Myocyte (in vitro differentiated cells): ENCODE measurements at regions not wholly inside any gene's neighbourhood (a gene's known extent, or its start where the extent isn't known, plus 50 kb on each side); places are given as distances from the start of the nearest gene placed in this dataset.
"Not testable (repeated sequence)": the region's sequence is repeated elsewhere in the genome, so short reads cannot be mapped to it uniquely, and the experiment has no call there.

Source experiments
- DNase-seq: peaks from one replicate; pipeline ENCODE4 v3.0.0-alpha.2; 2012; ENCODE audit warnings: low read depth

DNA sequence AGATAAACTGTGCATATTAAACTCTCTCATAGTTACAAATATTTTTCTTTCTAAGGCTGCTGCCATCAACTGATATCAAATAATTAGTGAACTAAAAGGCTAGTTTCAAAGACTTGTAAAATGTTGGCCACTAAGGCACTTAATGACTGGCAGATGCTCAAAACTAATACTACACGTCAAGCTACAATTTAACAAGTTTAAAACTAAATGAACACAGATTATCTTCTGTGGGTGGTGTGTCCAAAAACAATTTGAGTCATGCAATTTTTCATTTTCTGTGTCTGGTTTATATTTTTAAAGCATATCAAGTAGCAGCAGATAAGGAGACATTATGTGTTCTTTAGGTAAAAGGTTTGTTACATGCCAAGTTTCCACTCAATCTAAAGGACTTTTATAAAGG is 665.1 kb downstream of the EFNA5 start:
- DNase-seq: no peak

DNA sequence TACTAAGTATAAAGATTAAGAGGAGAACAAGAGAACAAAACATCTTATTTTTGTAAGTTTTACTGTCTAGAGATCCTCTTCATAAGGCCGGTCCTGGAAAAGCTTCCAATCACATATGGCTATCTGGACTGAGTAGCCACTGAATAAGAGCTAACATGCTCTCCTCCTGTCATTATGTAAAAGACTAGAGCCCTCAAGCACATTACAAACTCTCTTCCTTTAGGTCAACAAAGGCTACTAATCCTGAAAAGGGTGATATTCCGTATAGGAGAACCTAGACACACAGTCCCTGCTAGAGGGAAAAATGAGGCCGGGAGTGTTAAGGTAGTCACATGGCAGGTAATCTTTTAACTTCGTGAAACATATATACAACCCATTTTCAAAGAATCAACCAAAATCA is 665.6 kb downstream of the EFNA5 start:
- no peak for DNase-seq

DNA sequence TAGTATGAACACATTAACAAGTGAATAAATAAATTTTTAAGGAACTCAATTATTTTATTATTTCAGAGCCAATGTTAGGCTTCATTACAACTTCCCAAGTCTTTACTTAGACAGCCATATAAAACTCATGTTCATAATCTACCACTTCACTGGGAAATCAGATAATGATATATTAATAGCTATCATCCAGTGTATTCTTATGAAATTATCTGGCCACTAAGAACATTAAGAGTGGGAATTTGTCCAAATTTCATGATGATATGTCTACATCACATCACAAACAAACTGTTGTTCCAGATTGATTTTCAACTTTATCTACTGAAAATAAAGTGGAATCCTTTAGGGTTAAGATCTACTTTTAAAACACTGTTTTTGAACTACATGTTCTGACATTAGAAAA is 668.6 kb downstream of the EFNA5 start:
- DNase-seq: no peak

DNA sequence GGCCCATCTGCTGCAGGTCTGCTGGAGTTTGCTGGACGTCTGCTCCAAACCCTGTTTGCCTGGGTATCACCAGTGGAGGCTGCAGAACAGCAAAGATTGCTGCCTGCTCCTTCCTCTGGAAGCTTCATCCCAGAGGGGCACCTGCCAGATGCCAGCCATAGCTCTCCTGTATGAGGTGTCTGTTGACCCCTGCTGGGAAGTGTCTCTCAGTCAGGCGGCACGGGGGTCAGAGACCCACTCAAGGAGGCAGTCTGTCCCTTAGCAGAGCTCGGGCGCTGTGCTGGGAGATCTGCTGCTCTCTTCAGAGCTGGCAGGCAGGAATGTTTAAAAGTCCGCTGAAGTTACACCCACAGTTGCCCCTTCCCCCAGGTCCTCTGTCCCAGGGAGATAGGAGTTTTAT is 671.2 kb downstream of the EFNA5 start:
- DNase-seq: not testable (repeated sequence)

DNA sequence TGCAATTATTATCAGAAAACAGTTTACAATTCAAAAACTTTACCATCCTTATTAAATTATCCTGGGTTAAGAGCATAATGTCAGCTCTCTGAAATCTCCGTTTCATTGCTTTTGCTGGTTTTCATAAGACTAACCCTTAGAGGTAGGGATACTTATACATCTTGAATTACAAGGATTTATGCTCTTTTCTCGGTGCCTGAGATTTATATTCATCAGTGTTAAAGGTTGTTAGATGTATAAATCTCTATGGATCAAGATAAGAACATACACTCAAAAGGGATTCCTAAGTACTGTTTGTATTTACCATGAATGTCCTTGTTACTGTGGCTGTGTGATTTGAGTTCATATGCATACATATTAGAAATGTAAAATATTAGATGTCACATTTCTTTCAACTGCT is 684.7 kb downstream of the EFNA5 start:
- DNase-seq: no peak

DNA sequence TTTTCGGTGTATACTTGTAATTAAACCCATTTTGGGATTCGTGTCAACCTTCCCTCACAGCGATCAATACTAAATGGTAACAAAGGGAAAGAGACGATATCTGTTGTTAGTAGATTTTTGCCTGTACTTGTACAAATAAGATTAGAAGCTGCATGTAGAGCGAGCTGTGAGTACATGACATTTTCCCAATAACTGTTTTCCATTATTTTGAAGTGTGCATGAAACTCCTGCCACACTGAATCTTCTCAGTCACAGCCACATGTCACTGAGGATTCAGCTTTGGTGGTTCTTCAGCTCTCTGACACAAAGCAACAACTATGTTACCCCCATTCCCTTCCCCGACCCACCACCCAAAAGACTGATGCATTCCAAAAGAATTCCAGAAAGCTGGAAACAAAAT is 685.6 kb downstream of the EFNA5 start:
- no peak for DNase-seq

DNA sequence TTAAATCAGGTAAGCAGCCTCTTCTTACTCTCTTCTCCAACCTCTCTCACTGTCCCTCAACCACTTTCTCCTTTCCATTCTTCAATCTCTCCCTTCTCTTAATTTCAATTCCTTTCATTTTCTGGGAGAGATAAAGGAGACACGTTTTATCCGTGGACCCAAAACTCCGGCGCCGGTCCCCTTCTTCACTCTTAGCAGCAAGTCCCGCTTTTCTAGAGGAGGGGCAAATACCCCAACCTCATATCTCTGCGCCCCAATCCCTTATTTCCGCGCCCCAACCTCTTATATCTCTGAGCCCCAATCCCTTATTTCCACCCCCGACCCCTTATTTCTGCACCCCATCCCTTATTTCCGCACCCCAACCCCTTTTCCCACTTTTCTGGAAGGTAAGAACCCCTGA is 691.6 kb downstream of the EFNA5 start:
- not testable (repeated sequence) for DNase-seq

DNA sequence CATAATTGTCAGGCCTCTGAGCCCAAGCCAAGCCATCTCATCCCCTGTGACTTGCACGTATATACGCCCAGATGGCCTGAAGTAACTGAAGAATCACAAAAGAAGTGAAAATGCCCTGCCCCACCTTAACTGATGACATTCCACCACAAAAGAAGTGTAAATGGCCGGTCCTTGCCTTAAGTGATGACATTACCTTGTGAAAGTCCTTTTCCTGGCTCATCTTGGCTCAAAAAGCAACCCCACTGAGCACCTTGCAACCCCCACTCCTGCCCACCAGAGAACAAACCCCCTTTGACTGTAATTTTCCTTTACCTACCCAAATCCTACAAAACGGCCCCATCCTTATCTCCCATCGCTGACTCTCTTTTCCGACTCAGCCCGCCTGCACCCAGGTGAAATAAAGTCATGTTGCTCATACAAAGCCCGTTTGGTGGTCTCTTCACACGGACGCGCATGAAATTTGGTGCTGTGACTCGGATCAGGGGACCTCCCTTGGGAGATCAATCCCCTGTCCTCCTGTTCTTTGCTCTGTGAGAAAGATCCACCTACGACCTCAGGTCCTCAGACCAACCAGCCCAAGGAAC is 692.1 kb downstream of the EFNA5 start:
- not testable (repeated sequence) for DNase-seq

DNA sequence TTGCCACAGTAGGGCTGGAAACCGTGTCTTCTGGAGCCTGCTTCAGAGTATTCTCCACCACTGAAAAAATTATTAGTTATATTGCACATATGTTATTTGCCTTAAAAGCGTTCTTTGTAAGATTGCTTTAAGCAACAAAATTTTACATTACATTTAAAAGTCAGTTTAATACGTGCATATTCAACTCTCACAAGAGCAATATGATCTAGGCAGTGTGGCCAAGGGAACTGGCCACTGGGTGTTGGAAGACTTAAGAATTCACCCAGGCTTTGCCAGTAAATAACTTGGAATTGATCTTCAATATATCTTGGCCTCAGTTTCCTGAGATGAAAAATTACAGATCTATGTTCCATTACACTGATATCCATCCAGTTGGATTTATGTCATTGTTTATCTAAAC is 694.4 kb downstream of the EFNA5 start:
- DNase-seq: no peak

DNA sequence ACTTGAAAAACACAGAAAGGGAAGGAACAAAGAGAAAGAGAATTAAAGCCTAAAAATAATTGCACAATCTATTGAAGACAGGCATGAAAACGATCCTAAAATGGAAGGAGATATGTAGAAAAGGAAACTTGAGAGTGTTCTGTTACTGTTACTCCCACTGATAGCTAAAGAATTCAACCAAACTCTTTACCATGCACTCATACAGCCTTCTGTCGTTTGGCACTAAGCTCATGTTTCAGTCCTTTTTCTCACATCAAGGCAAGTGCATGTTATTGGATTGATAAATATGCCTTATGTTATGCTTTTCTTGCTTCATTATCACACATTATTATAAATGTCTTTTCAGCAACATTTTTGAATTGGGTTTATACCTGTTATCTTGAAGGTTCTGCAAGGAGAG is 696.5 kb downstream of the EFNA5 start:
- no peak for DNase-seq

DNA sequence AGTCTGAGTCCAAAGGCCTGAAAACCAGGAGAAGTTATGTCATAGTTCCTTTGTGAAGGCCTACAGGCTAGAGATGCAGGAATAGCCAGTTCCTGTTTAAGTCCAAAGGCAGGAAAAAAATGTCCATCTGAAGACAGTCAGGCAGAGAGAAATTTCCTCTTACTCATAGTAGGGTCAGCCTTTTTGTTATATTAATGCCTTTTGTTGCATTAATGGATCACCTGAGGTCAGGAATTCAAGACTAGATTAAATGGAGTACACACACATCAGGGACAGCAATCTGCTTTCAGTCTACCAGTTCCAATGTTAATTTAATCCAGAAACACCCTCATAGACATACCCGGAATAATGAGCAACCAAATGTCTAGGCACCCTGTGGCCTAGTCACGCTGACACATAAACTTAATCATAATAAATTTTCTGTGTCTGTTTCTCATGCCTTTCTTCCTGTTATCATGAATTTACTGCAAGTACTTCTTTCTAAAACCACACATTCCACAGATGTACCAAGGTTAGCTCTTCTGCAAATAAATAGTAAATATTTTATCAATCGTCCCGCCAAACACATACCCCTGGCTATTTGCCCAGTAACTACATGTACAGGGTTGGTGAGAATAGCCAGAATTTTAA is 703.9 kb downstream of the EFNA5 start:
- no peak for DNase-seq

DNA sequence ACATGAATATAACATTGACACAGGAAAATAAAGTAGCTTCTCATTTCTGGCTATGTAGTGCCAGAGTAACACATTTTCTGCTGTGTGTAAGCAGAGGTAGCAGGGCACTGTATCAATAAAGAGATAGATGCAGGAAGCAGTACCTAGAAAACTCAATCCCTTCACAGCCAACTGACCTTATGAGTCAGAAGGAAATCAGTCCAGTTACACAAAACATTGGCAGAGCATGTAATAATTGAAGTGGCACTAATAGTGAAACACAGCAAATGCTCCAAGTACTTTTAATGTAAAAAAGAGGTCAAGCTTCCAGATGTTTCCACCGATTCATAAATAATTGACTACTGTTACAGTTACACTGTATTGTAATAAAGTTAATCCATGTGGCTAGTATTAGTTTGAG is 706.6 kb downstream of the EFNA5 start:
- peak; percentile 18 for DNase-seq

DNA sequence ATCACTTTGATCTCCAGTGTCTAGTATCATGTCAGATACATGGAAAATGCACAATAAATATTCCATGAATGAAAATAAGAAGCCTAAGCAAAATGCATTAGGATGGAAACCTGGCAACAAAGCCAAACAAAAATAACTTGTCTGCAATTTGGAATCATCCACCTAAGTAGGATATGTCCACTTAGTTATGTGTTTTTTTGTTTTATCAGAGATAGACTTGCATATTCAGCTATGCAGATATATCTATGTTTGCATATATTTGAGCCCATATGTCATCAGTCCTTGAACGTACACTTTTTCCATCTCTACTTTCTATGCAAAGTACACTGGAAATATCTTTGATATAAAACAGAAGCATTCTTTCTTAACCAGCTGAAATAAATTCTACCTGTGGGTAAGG is 707.1 kb downstream of the EFNA5 start:
- no peak for DNase-seq

DNA sequence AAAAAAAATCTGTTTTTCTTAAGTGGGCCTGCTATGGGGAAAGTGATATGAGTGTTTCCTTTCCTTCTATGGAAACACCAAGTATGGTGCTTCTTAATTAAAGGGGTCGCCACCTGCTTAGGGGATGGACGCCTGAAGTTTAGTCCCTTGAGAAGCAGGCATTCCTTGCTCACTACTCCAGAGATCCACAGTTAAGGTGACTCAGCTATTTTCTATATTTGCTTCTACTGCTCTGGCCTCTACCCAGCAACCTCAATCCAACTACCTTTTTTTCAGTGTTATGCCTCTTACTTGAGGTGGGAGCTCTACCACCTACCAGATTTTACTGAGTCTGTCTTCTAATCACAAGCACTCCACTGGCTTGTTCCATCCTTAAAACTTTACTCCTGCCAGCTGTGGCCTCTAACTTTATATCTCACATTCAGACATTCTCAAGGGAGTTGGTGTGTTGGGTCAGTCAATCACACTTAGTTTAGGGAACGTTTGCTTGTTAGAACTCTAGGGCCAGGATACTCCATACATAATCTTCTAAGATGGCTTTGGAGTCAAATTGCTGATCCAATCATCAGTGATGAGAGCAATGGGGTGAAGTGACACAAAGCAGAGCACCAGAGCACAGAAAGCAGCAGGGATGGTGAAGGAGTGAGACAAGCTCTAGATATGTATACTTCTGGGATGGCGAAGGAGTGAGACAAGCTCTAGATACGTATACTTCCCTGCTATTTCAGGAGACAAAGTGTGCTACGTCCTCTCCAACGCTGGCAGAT is 708.1 kb downstream of the EFNA5 start:
- DNase-seq: peak; percentile 18

DNA sequence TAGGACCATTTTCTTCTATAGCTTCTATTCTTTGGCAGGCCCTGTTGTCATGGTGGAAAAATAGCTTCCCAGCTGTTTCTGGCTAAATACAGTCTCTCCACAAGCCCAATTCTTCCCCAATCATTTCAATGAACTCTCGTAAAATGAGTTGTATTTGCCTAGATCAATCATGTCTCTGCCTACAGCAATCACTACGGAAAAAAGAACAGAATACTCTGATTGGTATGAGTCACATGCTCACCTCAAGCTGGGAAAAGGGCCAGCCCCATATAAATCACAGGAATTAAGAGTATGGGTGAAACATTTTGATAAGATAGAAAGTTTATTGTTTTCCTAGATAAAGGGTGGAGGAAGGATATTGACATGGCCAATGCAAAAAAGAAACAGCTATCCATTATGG is 711.4 kb downstream of the EFNA5 start:
- DNase-seq: peak; percentile 47

DNA sequence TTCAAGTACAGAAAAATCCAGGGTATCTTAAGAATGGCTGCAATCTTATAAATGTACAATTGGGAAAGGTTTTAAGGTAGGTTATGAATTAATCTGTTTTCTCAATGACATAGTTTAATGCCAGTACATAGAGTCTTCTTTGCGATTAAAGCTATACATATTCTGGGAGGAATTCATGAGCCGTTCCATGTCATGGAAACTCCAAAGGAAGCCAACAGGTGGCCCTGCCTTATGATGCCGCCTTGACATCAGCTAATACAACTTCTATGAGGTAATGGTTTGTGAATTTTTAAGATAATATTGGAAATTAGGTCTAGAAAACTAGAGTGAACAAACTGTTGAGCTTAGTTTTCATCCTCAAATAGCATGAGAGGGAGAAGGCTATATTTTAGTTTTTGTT is 713.4 kb downstream of the EFNA5 start:
- peak; percentile 60 for DNase-seq

DNA sequence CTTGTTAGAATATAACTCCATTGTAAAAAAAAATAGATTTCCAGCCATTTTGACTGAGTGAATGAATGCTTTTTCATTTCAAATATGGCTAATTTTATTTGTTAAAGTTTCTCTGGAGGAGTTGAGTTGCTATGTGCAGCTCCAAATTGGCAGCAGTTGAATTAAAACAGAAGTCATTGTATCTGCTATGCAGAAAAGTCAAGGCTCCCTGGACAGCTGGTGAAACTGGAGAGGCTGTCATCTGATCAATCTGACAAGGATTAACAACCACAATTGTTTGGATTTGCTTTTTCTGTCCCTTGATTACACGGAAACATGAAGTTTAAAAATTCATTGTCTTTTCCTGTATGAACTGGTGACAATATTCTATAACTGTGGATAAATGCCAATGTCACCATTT is 713.9 kb downstream of the EFNA5 start:
- DNase-seq: peak; percentile 90

DNA sequence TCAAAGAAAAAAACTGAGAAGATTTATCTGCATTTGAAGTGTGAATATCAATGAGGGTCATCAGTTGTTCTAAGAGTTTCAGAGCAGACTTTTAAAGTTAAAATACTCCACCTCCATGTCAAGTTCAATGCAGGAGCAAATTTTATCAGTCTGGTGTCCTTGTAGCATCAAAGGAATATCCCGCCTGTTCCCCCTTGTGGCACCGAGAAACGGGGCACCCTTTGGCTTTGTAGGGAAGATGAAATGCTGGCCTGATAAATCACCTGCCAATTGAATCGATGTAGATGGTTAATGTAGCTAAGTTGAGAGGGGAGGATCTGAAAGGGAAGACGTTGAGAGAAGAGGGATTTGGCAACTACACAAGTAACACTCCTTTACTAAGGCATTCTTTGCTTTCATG is 714.5 kb downstream of the EFNA5 start:
- peak; percentile 33 for DNase-seq

DNA sequence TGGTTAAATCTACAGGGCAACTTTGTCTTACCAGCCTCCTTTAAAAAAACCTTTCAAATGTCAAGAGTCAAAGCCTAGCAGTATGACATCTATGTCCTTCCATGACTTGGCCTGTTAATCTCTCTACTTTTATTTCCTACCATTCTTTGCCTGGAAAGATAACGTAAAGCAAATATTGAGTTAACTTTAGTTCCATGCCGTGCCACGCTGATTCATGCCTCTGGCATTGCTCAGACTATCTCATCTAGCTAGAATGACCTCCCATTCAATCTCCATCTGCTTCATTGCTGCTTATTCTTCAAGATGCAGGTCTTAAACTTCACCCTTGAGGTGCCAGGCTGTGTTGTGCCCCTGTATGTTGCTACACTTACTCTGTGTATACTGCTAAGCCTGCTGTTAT is 729.8 kb downstream of the EFNA5 start:
- peak; percentile 20 for DNase-seq

DNA sequence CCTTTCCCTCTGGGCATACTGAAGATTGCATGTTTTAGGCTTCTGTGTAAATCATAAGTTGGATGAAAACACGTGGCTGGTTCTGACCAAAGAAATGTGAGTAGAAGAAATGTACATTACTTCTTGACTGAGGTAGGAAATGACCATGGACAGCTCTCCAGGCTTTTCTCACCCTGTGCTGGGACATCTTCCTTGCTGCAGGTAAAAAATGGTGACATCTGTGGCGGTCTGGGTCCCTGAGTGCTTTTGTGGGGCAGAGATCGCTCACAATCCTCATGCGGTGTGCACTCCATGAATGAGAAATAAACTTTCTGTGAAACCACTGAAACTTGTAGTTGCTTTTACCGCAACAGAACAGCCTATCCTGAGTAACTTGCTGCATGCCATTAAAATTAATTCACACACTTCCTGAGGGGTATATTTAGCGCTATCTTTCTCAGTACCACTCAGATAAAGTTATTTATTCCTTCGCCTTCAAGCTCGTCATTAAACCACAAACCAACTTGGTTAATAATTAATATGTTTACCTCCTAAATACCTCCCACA is 730.4 kb downstream of the EFNA5 start:
- no peak for DNase-seq

DNA sequence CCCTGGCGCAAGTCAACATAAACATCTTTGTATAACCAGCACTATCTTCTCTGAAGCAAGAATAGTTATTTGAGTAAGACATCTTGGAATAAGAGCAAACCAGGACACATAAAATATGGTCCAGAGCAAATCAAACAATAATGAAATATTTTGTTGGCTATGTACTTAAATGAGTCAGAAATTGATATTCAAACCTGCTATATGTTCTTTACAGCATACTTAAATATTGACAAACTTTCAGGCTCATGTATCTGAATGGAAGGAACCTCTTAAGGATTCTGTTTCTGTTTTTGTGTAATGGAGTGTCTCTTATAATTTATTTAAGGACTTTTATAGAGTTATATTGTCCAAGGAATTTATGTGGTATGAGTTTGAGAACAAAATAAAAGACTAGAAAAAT is 747.3 kb downstream of the EFNA5 start:
- no peak for DNase-seq

DNA sequence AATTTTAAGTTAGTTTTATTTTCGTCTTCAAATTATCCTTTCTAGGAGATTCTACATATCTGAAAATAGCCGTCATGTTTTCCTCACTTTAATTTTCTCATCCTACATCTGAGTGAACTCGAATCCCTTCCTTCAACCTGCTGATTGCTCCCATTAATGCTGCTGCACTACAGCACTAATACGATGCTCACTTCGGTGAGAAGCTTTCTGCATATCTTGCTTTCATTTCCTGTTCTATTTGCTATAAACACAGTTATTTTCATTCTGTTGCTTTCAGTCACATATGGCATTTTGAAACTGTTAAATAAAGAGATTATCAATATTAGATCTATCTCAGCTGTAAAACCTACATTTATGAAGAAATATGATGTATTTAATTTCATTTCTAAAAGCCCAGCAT is 749.2 kb downstream of the EFNA5 start:
- no peak for DNase-seq

DNA sequence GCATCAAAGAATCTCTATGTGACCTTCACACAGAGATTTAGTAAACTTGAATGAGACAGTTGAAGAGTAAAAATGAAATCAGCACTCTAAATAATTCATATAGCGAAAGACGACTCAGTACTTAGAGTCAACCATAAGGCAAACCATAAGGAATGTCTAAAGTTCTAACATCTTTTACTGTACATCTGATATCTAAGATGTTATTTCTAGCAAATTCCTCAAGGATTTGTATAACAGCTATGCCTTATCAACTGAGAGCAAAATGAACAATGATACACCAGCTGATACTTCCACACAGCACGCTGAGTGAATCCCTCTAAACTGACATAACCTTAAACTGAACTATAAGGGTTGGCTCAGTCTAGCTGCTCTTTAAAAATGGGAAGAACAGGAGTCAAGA is 760.3 kb downstream of the EFNA5 start:
- no peak for DNase-seq
